ENCODE measurements at regions not wholly inside any gene's neighbourhood (a gene's known extent, or its start where the extent isn't known, plus 50 kb on each side); places are given as distances from the start of the nearest gene placed in this dataset.

- TF ChIP-seq POLR2AphosphoS5 (IDR thresholded peaks at IDR 0.05) (no peak), RAD21 (conservative IDR thresholded peaks at IDR 0.05) (no peak), TAF1 (IDR thresholded peaks at IDR 0.05; ENCODE audit: low read depth) (no peak), REST (IDR thresholded peaks at IDR 0.05; ENCODE audit: borderline replicate concordance) (no peak), SMC3 (conservative IDR thresholded peaks at IDR 0.05; ENCODE audit: poor library complexity) (no peak), EP300 (conservative IDR thresholded peaks at IDR 0.05; ENCODE audit: poor library complexity, severe bottlenecking) (no peak), MXI1 (conservative IDR thresholded peaks at IDR 0.05; ENCODE audit: poor library complexity, severe bottlenecking) (no peak)
- TF ChIP-seq, protein P1, sequence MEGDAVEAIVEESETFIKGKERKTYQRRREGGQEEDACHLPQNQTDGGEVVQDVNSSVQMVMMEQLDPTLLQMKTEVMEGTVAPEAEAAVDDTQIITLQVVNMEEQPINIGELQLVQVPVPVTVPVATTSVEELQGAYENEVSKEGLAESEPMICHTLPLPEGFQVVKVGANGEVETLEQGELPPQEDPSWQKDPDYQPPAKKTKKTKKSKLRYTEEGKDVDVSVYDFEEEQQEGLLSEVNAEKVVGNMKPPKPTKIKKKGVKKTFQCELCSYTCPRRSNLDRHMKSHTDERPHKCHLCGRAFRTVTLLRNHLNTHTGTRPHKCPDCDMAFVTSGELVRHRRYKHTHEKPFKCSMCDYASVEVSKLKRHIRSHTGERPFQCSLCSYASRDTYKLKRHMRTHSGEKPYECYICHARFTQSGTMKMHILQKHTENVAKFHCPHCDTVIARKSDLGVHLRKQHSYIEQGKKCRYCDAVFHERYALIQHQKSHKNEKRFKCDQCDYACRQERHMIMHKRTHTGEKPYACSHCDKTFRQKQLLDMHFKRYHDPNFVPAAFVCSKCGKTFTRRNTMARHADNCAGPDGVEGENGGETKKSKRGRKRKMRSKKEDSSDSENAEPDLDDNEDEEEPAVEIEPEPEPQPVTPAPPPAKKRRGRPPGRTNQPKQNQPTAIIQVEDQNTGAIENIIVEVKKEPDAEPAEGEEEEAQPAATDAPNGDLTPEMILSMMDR (IDR thresholded peaks at IDR 0.05; ENCODE audit: poor library complexity, severe bottlenecking), result no peak
Measured at GRCh38 chr3:168364967-168365366, 269.2 kb upstream of the GOLIM4 start.
